ENCODE measurements at regions not wholly inside any gene's neighbourhood (a gene's known extent, or its start where the extent isn't known, plus 50 kb on each side); places are given as distances from the start of the nearest gene placed in this dataset.

- H3K27ac ChIP-seq = no peak overlapping the region
- TF ChIP-seq ZFX (IDR thresholded peaks at IDR 0.05) (no peak), CTCF (conservative IDR thresholded peaks at IDR 0.05) (no peak)
These were observed 75.0 kb upstream of the WNT7A start for GRCh38 chr3:13954741-13955483.

GRCh38 chr3:13954266-13954665 lies 74.4 kb upstream of the WNT7A start:
- TF ChIP-seq CTCF (conservative IDR thresholded peaks at IDR 0.05) (no peak), ZFX (IDR thresholded peaks at IDR 0.05) (no peak)
- no peak overlapping the region for H3K27ac ChIP-seq

GRCh38 chr3:13951184-13951583 lies 71.3 kb upstream of the WNT7A start:
- TF ChIP-seq ZFX (IDR thresholded peaks at IDR 0.05) (no peak), CTCF (conservative IDR thresholded peaks at IDR 0.05) (no peak)
- H3K27ac ChIP-seq = no peak overlapping the region

GRCh38 chr3:13950042-13950441 lies 70.2 kb upstream of the WNT7A start:
- TF ChIP-seq ZFX (IDR thresholded peaks at IDR 0.05) (no peak), CTCF (conservative IDR thresholded peaks at IDR 0.05) (no peak)
- no peak overlapping the region for H3K27ac ChIP-seq

- no peak overlapping the region for H3K27ac ChIP-seq
- TF ChIP-seq ZFX (IDR thresholded peaks at IDR 0.05) (no peak), CTCF (conservative IDR thresholded peaks at IDR 0.05) (no peak)
These were observed 68.0 kb upstream of the WNT7A start for GRCh38 chr3:13947912-13948311.

- TF ChIP-seq CTCF (conservative IDR thresholded peaks at IDR 0.05) (no peak), ZFX (IDR thresholded peaks at IDR 0.05) (no peak)
These were observed 59.3 kb upstream of the WNT7A start for GRCh38 chr3:13939206-13939605.

GRCh38 chr3:13937131-13937530 lies 57.3 kb upstream of the WNT7A start:
- TF ChIP-seq ZFX (IDR thresholded peaks at IDR 0.05) (no peak), CTCF (conservative IDR thresholded peaks at IDR 0.05) (no peak)

More at GRCh38 chr3:13939206-13939605, 59.3 kb upstream of the WNT7A start:
- no peak overlapping the region for H3K27ac ChIP-seq

More at GRCh38 chr3:13937131-13937530, 57.3 kb upstream of the WNT7A start:
- H3K27ac ChIP-seq = no peak overlapping the region
